Naive thymus-derived CD4-positive, alpha-beta T cell (primary cell): ENCODE measurements at regions not wholly inside any gene's neighbourhood (a gene's known extent, or its start where the extent isn't known, plus 50 kb on each side); places are given as distances from the start of the nearest gene placed in this dataset.

Experiments used
- ATAC-seq: fragments of 150-1000 bp; cut with Tn5 transposase; 2 replicates; pipeline ENCODE4 v1.10.0; 2021; ENCODE audit warnings: mild to moderate bottlenecking, moderate library complexity
- CTCF ChIA-PET: fragments of 350-600 bp; sonication (Branson Sonifier 250); formaldehyde crosslinking; loops from one replicate; lab custom pipeline; 2021; ENCODE audit warnings: antibody characterized with exemption; lab: Charles Lee
- POLR2A ChIA-PET: fragments of 350-600 bp; sonication (Branson Sonifier 250); formaldehyde crosslinking; loops from one replicate; lab custom pipeline; 2021; ENCODE audit warnings: antibody characterized with exemption, inconsistent platforms; lab: Charles Lee
- DNase-seq, 9 donors: peaks; one replicate each; pipeline versions ENCODE4 v3.0.0 to v3.0.0-alpha.2; 2020 to 2022; ENCODE audit warnings: mixed read lengths in 1 of 9
- H3K27ac ChIP-seq: one replicate; pipeline ENCODE4 v1.7.0; 2013; ENCODE audit warnings: mild to moderate bottlenecking, low read depth, low read length, moderate library complexity
- H3K27me3 ChIP-seq, 2 donors: one replicate each; pipeline ENCODE4 v1.7.0; 2013; ENCODE audit warnings: low read length in 2 of 2, mild to moderate bottlenecking in 2 of 2, moderate library complexity in 2 of 2; ENCODE audit not compliant: control insufficient read depth in 2 of 2, insufficient read depth in 2 of 2
- H3K36me3 ChIP-seq, 3 experiments: 1 replicate in 2 of 3; 2 replicates in 1 of 3; pipeline ENCODE4 v1.7.0; 2013; ENCODE audit warnings: low read length in 3 of 3, mild to moderate bottlenecking in 3 of 3, moderate library complexity in 1 of 3; ENCODE audit not compliant: insufficient read depth in 3 of 3, control insufficient read depth in 2 of 3
- H3K4me1 ChIP-seq, 2 donors: one replicate each; pipeline ENCODE4 v1.7.0; 2013; ENCODE audit warnings: low read length in 2 of 2, mild to moderate bottlenecking in 2 of 2, moderate library complexity in 1 of 2; ENCODE audit not compliant: control insufficient read depth in 2 of 2, insufficient read depth in 2 of 2
- H3K4me3 ChIP-seq: 2 replicates; pipeline ENCODE4 v1.7.0; 2013; ENCODE audit warnings: mild to moderate bottlenecking, low read length
- H3K9me3 ChIP-seq, 3 experiments: 1 replicate in 2 of 3; 2 replicates in 1 of 3; pipeline ENCODE4 v1.7.0; 2013; ENCODE audit warnings: low read length in 3 of 3; ENCODE audit not compliant: control insufficient read depth in 2 of 3
- H3K27ac Mint-ChIP-seq, 9 donors: one replicate each; pipeline ENCODE4 v1.8.0; 2020 to 2022; ENCODE audit warnings: mixed read lengths in 9 of 9, mild to moderate bottlenecking in 8 of 9, moderate library complexity in 5 of 9, inconsistent platforms in 2 of 9
- H3K27me3 Mint-ChIP-seq, 5 donors: one replicate each; pipeline ENCODE4 v1.8.0; 2021 to 2022; ENCODE audit warnings: mixed read lengths in 5 of 5, mild to moderate bottlenecking in 1 of 5
- H3K36me3 Mint-ChIP-seq, 5 donors: one replicate each; pipeline ENCODE4 v1.8.0; 2020 to 2022; ENCODE audit warnings: mixed read lengths in 5 of 5, mild to moderate bottlenecking in 3 of 5, inconsistent platforms in 1 of 5
- H3K4me1 Mint-ChIP-seq, 7 donors: one replicate each; pipeline ENCODE4 v1.8.0; 2020 to 2022; ENCODE audit warnings: mixed read lengths in 7 of 7, mild to moderate bottlenecking in 3 of 7, inconsistent platforms in 1 of 7
- H3K4me3 Mint-ChIP-seq, 10 donors: one replicate each; pipeline ENCODE4 v1.8.0; 2020 to 2022; ENCODE audit warnings: mild to moderate bottlenecking in 10 of 10, mixed read lengths in 10 of 10, moderate library complexity in 6 of 10, inconsistent platforms in 2 of 10
- H3K9me3 Mint-ChIP-seq, 11 donors: one replicate each; pipeline ENCODE4 v1.8.0; 2020 to 2022; ENCODE audit warnings: mixed read lengths in 11 of 11, mild to moderate bottlenecking in 4 of 11, inconsistent platforms in 1 of 11, moderate library complexity in 1 of 11
- intact Hi-C, 2 donors: fragments of 100-400 bp; cut with micrococcal nuclease; formaldehyde crosslinking; loops; one replicate each; pipeline ENCODE4 v1.15.1; 2023

DNA sequence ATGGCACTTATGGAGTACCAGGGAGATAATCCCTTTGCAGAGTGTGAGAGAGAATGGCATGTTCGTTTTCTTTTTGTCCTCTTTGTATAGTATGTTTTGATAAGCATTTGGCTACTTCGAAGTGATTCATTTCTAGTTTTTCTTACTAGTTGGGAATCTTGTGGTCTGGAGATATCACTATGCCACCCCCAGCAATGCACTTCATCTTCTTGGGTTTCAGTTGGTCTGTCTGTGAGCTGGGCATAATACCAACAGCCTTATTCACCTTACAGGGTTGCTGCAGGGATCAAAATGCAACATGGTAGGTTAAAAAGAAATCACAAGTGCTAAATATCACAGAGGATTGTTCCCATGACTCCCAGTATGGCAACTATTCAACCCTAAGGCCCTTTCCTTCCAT is 387.8 kb upstream of the CADM1 start:
- H3K4me1 ChIP-seq, result no peaks in the 10 kb centered on the region
- ChIA-PET CTCF (no interaction called here), POLR2A (no interaction called here)
- no peaks in the 10 kb centered on the region for H3K9me3 ChIP-seq
- no peak overlapping the region for H3K27ac Mint-ChIP-seq
- H3K36me3 Mint-ChIP-seq, result no peaks in the 10 kb centered on the region
- intact Hi-C loops, result no loop called here
- peaks cover 0 to 15% (median 3%) of the 10 kb centered on the region in 11 donors for H3K9me3 Mint-ChIP-seq
- H3K36me3 ChIP-seq, result no peaks in the 10 kb centered on the region
- ATAC-seq, result no peak
- no peak overlapping the region for H3K4me3 Mint-ChIP-seq
- no peak overlapping the region for H3K4me3 ChIP-seq
- H3K27ac ChIP-seq, result no peak overlapping the region
- H3K27me3 Mint-ChIP-seq, result peaks cover 0 to 6% (median 0%) of the 10 kb centered on the region in 5 donors
- DNase-seq, result no peak
- no peaks in the 10 kb centered on the region for H3K4me1 Mint-ChIP-seq
- H3K27me3 ChIP-seq, result no peaks in the 10 kb centered on the region

DNA sequence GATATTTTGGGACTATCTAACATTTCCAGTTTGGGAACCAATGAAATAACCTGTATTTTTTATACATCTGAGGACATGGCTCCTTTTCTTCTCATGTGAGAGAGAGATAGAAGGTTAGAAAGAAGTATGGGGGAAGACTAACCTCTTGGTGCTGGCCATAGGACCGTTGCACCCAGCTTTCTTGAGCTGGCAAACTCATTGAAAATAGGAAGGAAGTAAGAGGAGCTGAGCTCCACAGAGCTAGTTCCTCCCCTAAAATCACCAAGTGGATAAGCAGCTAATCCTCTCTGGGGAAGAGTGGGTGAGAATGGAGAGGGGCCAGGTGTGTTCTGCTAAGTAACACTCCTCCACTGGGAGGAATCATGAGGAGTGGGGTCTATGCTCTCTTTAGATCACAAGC is 387.4 kb upstream of the CADM1 start:
- no peaks in the 10 kb centered on the region for H3K4me1 ChIP-seq
- POLR2A ChIA-PET, result no interaction called here
- H3K27ac Mint-ChIP-seq, result no peak overlapping the region

DNA sequence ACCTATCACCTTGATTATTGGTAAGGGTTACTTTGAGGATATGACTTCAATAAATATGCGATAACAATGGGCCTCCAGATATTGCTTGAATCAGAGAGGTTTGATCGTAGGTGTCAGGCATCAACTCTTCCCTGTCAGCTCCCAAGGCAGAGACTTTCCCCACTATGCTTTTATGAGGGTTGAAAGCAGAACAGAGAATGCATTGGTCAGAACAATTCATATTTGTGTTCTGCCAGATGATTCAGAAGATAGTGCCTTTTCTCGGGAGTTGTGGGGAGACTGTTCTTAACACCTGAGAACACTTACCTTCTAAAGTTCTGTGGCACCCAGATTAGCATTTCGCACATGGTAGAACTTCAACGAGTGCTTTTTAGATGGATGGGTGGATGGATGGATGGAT is 386.3 kb upstream of the CADM1 start:
- DNase-seq (no peak), ATAC-seq (no peak)
- Mint-ChIP-seq H3K36me3 (no peaks in the 10 kb centered on the region), H3K27ac (no peak overlapping the region), H3K4me1 (no peaks in the 10 kb centered on the region), H3K27me3 (peaks cover 0 to 6% (median 0%) of the 10 kb centered on the region in 5 donors), H3K4me3 (no peak overlapping the region), H3K9me3 (peaks cover 0 to 15% (median 3%) of the 10 kb centered on the region in 11 donors)
- no peaks in the 10 kb centered on the region for H3K36me3 ChIP-seq
- H3K4me1 ChIP-seq, result no peaks in the 10 kb centered on the region
- ChIA-PET CTCF (no interaction called here), POLR2A (no interaction called here)
- H3K27me3 ChIP-seq, result no peaks in the 10 kb centered on the region
- no peak overlapping the region for H3K4me3 ChIP-seq
- H3K27ac ChIP-seq, result no peak overlapping the region
- no peaks in the 10 kb centered on the region for H3K9me3 ChIP-seq
- intact Hi-C loops, result no loop called here

More for the DNA sequence above, 387.4 kb upstream of the CADM1 start:
- no peaks in the 10 kb centered on the region for H3K27me3 ChIP-seq
- no peaks in the 10 kb centered on the region for H3K36me3 Mint-ChIP-seq
- peaks cover 0 to 15% (median 3%) of the 10 kb centered on the region in 11 donors for H3K9me3 Mint-ChIP-seq
- no peaks in the 10 kb centered on the region for H3K9me3 ChIP-seq
- no peak overlapping the region for H3K27ac ChIP-seq
- H3K27me3 Mint-ChIP-seq, result peaks cover 0 to 6% (median 0%) of the 10 kb centered on the region in 5 donors
- no peak overlapping the region for H3K4me3 Mint-ChIP-seq
- CTCF ChIA-PET, result no interaction called here
- H3K4me3 ChIP-seq, result no peak overlapping the region
- ATAC-seq (no peak), DNase-seq (no peak)
- intact Hi-C loops, result no loop called here
- H3K4me1 Mint-ChIP-seq, result no peaks in the 10 kb centered on the region
- no peaks in the 10 kb centered on the region for H3K36me3 ChIP-seq

DNA sequence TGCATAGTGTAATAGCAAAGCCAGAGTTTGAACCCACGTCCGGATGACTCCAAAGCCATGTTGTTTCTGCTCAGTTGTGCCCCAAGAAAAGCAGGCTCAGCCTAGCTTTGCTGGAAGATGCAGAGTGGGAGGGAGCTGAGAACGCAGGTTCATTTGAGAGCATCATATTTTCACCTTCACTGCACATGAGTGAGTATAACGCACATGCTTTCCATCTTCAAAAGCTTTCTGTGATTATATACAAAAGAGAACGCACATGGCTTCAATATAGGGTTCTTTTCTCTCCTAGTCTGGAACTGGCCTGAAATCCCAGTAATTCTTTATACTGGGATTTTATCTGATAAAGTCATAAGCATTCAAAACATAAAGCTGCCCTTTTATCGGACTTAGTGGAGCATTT is 385.5 kb upstream of the CADM1 start:
- intact Hi-C loops, result no loop called here
- Histone ChIP-seq H3K9me3 (no peaks in the 10 kb centered on the region), H3K4me3 (no peak overlapping the region), H3K27me3 (no peaks in the 10 kb centered on the region), H3K36me3 (no peaks in the 10 kb centered on the region), H3K4me1 (no peaks in the 10 kb centered on the region), H3K27ac (no peak overlapping the region)
- ChIA-PET POLR2A (no interaction called here), CTCF (no interaction called here)
- ATAC-seq, result no peak
- DNase-seq, result no peak
- peaks cover 0 to 15% (median 3%) of the 10 kb centered on the region in 11 donors for H3K9me3 Mint-ChIP-seq
- peaks cover 0 to 6% (median 0%) of the 10 kb centered on the region in 5 donors for H3K27me3 Mint-ChIP-seq
- H3K27ac Mint-ChIP-seq, result no peak overlapping the region
- H3K4me1 Mint-ChIP-seq, result no peaks in the 10 kb centered on the region
- H3K4me3 Mint-ChIP-seq, result no peak overlapping the region
- no peaks in the 10 kb centered on the region for H3K36me3 Mint-ChIP-seq

DNA sequence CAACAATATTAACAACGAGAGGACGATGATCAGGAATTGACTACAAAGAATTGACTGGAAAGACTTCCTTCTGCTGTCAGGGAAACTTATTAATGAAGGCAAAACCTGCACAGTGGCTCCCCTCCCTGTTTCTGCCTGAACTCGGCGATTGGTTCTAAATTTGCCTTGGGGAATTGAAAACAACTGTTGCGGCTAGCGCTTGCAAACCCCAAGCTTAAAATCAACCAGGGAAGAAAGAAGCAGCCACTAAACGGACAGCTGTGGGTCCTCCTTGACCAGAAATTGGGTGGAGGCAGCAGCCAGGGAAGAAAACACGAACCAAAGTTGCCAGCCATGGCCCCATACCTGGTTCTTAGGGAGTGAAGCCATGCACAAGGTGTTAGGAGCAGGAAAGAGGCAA is 383.5 kb upstream of the CADM1 start:
- no peak overlapping the region for H3K4me3 Mint-ChIP-seq

DNA sequence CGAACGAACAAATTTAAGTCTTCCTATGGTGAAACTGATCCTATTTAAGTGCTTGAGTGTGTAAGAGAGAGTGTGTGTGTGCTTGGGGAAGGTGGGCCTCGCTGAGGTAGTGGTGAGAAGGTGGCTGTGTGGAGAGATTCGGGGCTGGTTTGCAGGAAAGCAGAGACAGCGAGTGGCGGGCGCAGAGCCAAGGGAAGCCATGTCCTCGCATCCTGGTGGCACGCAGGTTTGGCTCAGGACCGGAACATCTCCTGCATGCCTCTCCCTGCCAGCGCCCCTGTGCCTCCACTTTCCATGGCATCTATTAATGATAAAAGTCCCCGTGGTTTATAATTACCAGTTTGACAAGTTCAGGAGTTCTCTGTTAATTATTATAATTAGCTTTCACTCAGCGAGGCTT is 383.1 kb upstream of the CADM1 start:
- intact Hi-C loops, result no loop called here
- Mint-ChIP-seq H3K36me3 (peaks cover 0 to 7% (median 0%) of the 10 kb centered on the region in 5 donors), H3K27ac (no peak overlapping the region), H3K27me3 (peaks cover 0 to 9% (median 5%) of the 10 kb centered on the region in 5 donors), H3K9me3 (peaks cover 0 to 18% (median 6%) of the 10 kb centered on the region in 11 donors), H3K4me3 (no peak overlapping the region), H3K4me1 (no peaks in the 10 kb centered on the region)
- POLR2A ChIA-PET, result no interaction called here
- CTCF ChIA-PET, result no interaction called here
- H3K4me3 ChIP-seq, result no peak overlapping the region
- H3K27me3 ChIP-seq, result no peaks in the 10 kb centered on the region
- ATAC-seq (no peak), DNase-seq (no peak)
- no peaks in the 10 kb centered on the region for H3K36me3 ChIP-seq
- no peak overlapping the region for H3K27ac ChIP-seq
- no peaks in the 10 kb centered on the region for H3K4me1 ChIP-seq
- H3K9me3 ChIP-seq, result no peaks in the 10 kb centered on the region

More for the DNA sequence above, 383.5 kb upstream of the CADM1 start:
- no peak overlapping the region for H3K27ac Mint-ChIP-seq
- peaks cover 0 to 18% (median 6%) of the 10 kb centered on the region in 11 donors for H3K9me3 Mint-ChIP-seq
- H3K4me3 ChIP-seq, result no peak overlapping the region
- DNase-seq, result no peak
- H3K4me1 ChIP-seq, result no peaks in the 10 kb centered on the region
- POLR2A ChIA-PET, result no interaction called here
- H3K9me3 ChIP-seq, result no peaks in the 10 kb centered on the region
- H3K27ac ChIP-seq, result no peak overlapping the region
- peaks cover 0 to 9% (median 5%) of the 10 kb centered on the region in 5 donors for H3K27me3 Mint-ChIP-seq
- H3K36me3 ChIP-seq, result no peaks in the 10 kb centered on the region
- intact Hi-C loops, result no loop called here
- peaks cover 0 to 7% (median 0%) of the 10 kb centered on the region in 5 donors for H3K36me3 Mint-ChIP-seq
- ATAC-seq, result no peak
- no peaks in the 10 kb centered on the region for H3K27me3 ChIP-seq
- H3K4me1 Mint-ChIP-seq, result no peaks in the 10 kb centered on the region
- CTCF ChIA-PET, result no interaction called here

DNA sequence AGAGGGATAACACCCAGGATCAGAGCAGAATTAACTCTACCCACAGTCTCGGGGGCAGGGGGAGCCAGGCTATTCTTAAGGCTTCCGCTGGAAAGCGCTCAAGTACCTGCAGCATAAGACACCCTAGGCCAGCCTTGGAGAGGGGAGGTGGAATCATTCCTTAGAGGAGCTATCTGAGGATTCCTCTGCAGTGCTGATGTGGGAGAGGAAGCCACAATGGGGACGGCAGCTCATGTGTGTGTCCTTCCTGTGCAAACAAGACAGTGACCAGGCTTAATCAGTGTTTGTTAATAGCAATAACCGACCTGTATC is 382.2 kb upstream of the CADM1 start:
- Mint-ChIP-seq H3K27ac (no peak overlapping the region), H3K27me3 (peaks cover 0 to 9% (median 5%) of the 10 kb centered on the region in 5 donors), H3K4me1 (no peaks in the 10 kb centered on the region), H3K9me3 (peaks cover 6 to 18% (median 12%) of the 10 kb centered on the region in 11 donors), H3K4me3 (no peak overlapping the region), H3K36me3 (peaks cover 0 to 7% (median 0%) of the 10 kb centered on the region in 5 donors)
- no peaks in the 10 kb centered on the region for H3K9me3 ChIP-seq
- intact Hi-C loops, result no loop called here
- H3K36me3 ChIP-seq, result no peaks in the 10 kb centered on the region
- H3K4me3 ChIP-seq, result no peak overlapping the region
- ChIA-PET CTCF (no interaction called here), POLR2A (no interaction called here)
- DNase-seq (no peak), ATAC-seq (no peak)
- H3K27me3 ChIP-seq, result no peaks in the 10 kb centered on the region
- no peaks in the 10 kb centered on the region for H3K4me1 ChIP-seq
- H3K27ac ChIP-seq, result no peak overlapping the region
